MM.1S (cell line): ENCODE measurements at regions not wholly inside any gene's neighbourhood (a gene's known extent, or its start where the extent isn't known, plus 50 kb on each side); places are given as distances from the start of the nearest gene placed in this dataset.

ENCODE experiments used
- CTCF ChIP-seq: fragments of 300-600 bp; sonication (generic); IDR thresholded peaks from 2 replicates; pipeline ENCODE4 v1.5.1; 2016; ENCODE audit warnings: antibody characterized with exemption, low read length, mixed read lengths
- EZH2 ChIP-seq: fragments of 300-600 bp; sonication (generic); optimal IDR thresholded peaks from 2 replicates; pipeline ENCODE3; 2017; ENCODE audit warnings: low read depth, mild to moderate bottlenecking, antibody characterized with exemption, low read length, mixed read lengths
- EZH2phosphoT487 ChIP-seq: fragments of 300-600 bp; sonication (generic); IDR thresholded peaks from 2 replicates; pipeline ENCODE4 v1.6.1; 2018; ENCODE audit warnings: antibody characterized with exemption, low read length

- TF ChIP-seq EZH2 (no peak), EZH2phosphoT487 (no peak), CTCF (no peak)
Observed at GRCh38 chr11:80031014-80031600, 590.3 kb upstream of the TENM4 start.
